ENCODE measurements at regions not wholly inside any gene's neighbourhood (a gene's known extent, or its start where the extent isn't known, plus 50 kb on each side); places are given as distances from the start of the nearest gene placed in this dataset.
A peak's percentile ranks its signal among the peaks of the same experiment; 100 is the strongest.

- peaks cover 0 to 11% (median 4%) of the 10 kb centered on the region in 7 donors for H3K9me3 Mint-ChIP-seq
- H3K36me3 Mint-ChIP-seq, result no peaks in the 10 kb centered on the region
- no peaks in the 10 kb centered on the region for H3K4me1 Mint-ChIP-seq
- DNase-seq (no peak), ATAC-seq (ENCODE audit: low read depth in 2 of 2) (no peak)
- H3K27ac Mint-ChIP-seq, result no peak overlapping the region
- H3K27me3 Mint-ChIP-seq, result no peaks in the 10 kb centered on the region
- no peak overlapping the region for H3K4me3 Mint-ChIP-seq
These were observed 99.4 kb upstream of the SPANXC start for GRCh38 chrX:141341743-141342142.

GRCh38 chrX:141341341-141341740 lies 99.0 kb upstream of the SPANXC start:
- Mint-ChIP-seq H3K4me3 (no peak overlapping the region), H3K9me3 (peaks cover 0 to 10% (median 4%) of the 10 kb centered on the region in 7 donors), H3K27me3 (no peaks in the 10 kb centered on the region), H3K36me3 (no peaks in the 10 kb centered on the region), H3K27ac (no peak overlapping the region), H3K4me1 (no peaks in the 10 kb centered on the region)
- DNase-seq (no peak), ATAC-seq (ENCODE audit: low read depth in 2 of 2) (no peak)

GRCh38 chrX:141320801-141321200 lies 78.5 kb upstream of the SPANXC start:
- H3K4me3 Mint-ChIP-seq, result no peak overlapping the region
- H3K4me1 Mint-ChIP-seq, result no peaks in the 10 kb centered on the region
- no peaks in the 10 kb centered on the region for H3K36me3 Mint-ChIP-seq
- no peak overlapping the region for H3K27ac Mint-ChIP-seq
- ATAC-seq (ENCODE audit: low read depth in 2 of 2), result no peak
- no peaks in the 10 kb centered on the region for H3K27me3 Mint-ChIP-seq
- no peak for DNase-seq
- peaks cover 0 to 19% (median 3%) of the 10 kb centered on the region in 7 donors for H3K9me3 Mint-ChIP-seq

- Mint-ChIP-seq H3K36me3 (no peaks in the 10 kb centered on the region), H3K27me3 (no peaks in the 10 kb centered on the region), H3K4me3 (no peak overlapping the region), H3K27ac (no peak overlapping the region), H3K4me1 (no peaks in the 10 kb centered on the region), H3K9me3 (peaks cover 0 to 12% (median 3%) of the 10 kb centered on the region in 7 donors)
- DNase-seq (no peak), ATAC-seq (ENCODE audit: low read depth in 2 of 2) (no peak)
These were observed 72.1 kb upstream of the SPANXC start for GRCh38 chrX:141314441-141314840.

GRCh38 chrX:141301017-141301416 lies 58.7 kb upstream of the SPANXC start:
- Mint-ChIP-seq H3K27me3 (no peaks in the 10 kb centered on the region), H3K4me1 (no peaks in the 10 kb centered on the region), H3K9me3 (peaks cover 0 to 5% (median 0%) of the 10 kb centered on the region in 7 donors), H3K4me3 (no peak overlapping the region), H3K36me3 (no peaks in the 10 kb centered on the region), H3K27ac (peak overlapping the region in 1 of 6 donors; percentile 63)
- ATAC-seq (ENCODE audit: low read depth in 2 of 2) (no peak), DNase-seq (no peak)
